Mucosa of descending colon (tissue), 3 donors: ENCODE measurements at regions not wholly inside any gene's neighbourhood (a gene's known extent, or its start where the extent isn't known, plus 50 kb on each side); places are given as distances from the start of the nearest gene placed in this dataset.
"Not testable (repeated sequence)": the region's sequence is repeated elsewhere in the genome, so short reads cannot be mapped to it uniquely, and the experiment has no call there.

Source experiments
- ATAC-seq: fragments of 200-7000 bp; cut with Tn5 transposase; one replicate; pipeline ENCODE4 v1.9.1; 2020; ENCODE audit warnings: mild to moderate bottlenecking, moderate library complexity
- DNase-seq, 3 donors: peaks; one replicate each; pipeline ENCODE4 v3.0.0-alpha.2; 2020
- H3K36me3 ChIP-seq: fragments of 200-600 bp; one replicate; pipeline ENCODE4 v1.8.0; 2021; ENCODE audit warnings: low read depth, mild to moderate bottlenecking
- H3K4me1 ChIP-seq: fragments of 200-600 bp; one replicate; pipeline ENCODE4 v1.8.0; 2021; ENCODE audit warnings: low read depth, mild to moderate bottlenecking
- H3K4me3 ChIP-seq: fragments of 200-600 bp; one replicate; pipeline ENCODE4 v1.8.0; 2021; ENCODE audit warnings: mild to moderate bottlenecking
- H3K9me3 ChIP-seq: fragments of 200-600 bp; one replicate; pipeline ENCODE4 v1.8.0; 2021; ENCODE audit warnings: mild to moderate bottlenecking
- intact Hi-C, 2 donors: fragments of 100-400 bp; cut with DNase I in 1 of 2; cut with micrococcal nuclease in 1 of 2; formaldehyde crosslinking; loops; one replicate each; pipeline versions ENCODE4 v1.11.0 to v1.11.1; 2022; cut with DNase I, micrococcal nuclease
- TF ChIP-seq, protein P1 (sequence below): fragments of 200-600 bp; IDR thresholded peaks from one replicate; pipeline ENCODE4 v1.8.0; 2022; ENCODE audit warnings: antibody characterized with exemption, mild to moderate bottlenecking
- donor health status: DM: no; HTN: no; CAD: no; lungs with moderate emphysema.
- donor health status: DM: no; HTN: no; CAD: no.
- donor health status: DM: no; HTN: yes; CAD: no.

GRCh38 chr4:18626366-18626765 is 604.8 kb upstream of the LCORL start:
- no peaks in the 10 kb centered on the region for H3K36me3 ChIP-seq
- TF ChIP-seq, protein P1, sequence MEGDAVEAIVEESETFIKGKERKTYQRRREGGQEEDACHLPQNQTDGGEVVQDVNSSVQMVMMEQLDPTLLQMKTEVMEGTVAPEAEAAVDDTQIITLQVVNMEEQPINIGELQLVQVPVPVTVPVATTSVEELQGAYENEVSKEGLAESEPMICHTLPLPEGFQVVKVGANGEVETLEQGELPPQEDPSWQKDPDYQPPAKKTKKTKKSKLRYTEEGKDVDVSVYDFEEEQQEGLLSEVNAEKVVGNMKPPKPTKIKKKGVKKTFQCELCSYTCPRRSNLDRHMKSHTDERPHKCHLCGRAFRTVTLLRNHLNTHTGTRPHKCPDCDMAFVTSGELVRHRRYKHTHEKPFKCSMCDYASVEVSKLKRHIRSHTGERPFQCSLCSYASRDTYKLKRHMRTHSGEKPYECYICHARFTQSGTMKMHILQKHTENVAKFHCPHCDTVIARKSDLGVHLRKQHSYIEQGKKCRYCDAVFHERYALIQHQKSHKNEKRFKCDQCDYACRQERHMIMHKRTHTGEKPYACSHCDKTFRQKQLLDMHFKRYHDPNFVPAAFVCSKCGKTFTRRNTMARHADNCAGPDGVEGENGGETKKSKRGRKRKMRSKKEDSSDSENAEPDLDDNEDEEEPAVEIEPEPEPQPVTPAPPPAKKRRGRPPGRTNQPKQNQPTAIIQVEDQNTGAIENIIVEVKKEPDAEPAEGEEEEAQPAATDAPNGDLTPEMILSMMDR: no peak
- intact Hi-C loops: no loop called here
- no peak for DNase-seq
- no peak for ATAC-seq
- no peaks in the 10 kb centered on the region for H3K4me1 ChIP-seq
- no peak overlapping the region for H3K4me3 ChIP-seq
- peaks cover 13% of the 10 kb centered on the region for H3K9me3 ChIP-seq

DNA sequence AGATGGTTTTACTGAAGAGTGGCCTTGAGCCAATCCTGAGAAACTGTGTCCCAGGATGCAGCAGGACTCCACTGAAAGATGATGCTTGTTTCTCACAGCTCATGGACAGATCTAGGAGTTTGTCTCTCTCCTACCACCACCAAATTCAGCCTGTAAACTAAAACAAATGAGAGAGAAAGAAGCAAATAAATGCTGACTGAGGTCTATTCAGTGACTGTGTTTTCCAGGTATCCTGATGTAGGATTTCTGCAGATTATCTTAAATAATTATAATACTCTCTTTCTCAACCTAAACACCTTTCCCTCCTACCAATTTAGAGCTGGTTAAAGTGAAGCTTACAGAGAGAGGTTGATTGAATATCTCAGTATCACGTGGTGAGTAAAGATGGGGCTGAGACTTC is 599.6 kb upstream of the LCORL start:
- Histone ChIP-seq H3K4me3 (no peak overlapping the region), H3K36me3 (no peaks in the 10 kb centered on the region), H3K4me1 (no peaks in the 10 kb centered on the region), H3K9me3 (no peaks in the 10 kb centered on the region)
- ATAC-seq (no peak), DNase-seq (no peak)
- intact Hi-C loops: no loop called here
- TF ChIP-seq, protein P1: no peak

DNA sequence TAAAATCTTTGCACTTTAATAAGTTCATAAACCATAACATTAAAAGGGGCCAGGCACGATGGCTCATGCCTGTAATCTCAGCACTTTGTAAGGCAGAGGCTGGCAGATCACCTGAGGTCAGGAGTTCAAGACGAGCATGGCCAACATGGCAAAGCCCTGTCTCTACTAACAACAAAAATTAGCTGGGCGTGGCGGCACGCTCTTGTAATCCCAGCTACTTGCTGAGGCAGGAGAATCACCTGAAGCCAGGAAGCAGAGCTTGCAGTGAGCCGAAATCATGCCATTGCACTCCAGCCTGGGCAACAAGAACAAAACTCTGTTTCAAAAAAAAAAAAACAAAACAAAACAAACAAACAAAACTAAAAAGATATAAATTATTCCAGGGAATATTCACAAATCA is 595.2 kb upstream of the LCORL start:
- H3K4me1 ChIP-seq: no peaks in the 10 kb centered on the region
- TF ChIP-seq, protein P1: no peak
- ATAC-seq: no peak
- no peak for DNase-seq
- H3K4me3 ChIP-seq: no peak overlapping the region
- intact Hi-C loops: no loop called here
- H3K36me3 ChIP-seq: no peaks in the 10 kb centered on the region
- no peaks in the 10 kb centered on the region for H3K9me3 ChIP-seq

- TF ChIP-seq, protein P1: no peak
- intact Hi-C loops: no loop called here
Observed at GRCh38 chr4:18611026-18611425, 589.5 kb upstream of the LCORL start.

DNA sequence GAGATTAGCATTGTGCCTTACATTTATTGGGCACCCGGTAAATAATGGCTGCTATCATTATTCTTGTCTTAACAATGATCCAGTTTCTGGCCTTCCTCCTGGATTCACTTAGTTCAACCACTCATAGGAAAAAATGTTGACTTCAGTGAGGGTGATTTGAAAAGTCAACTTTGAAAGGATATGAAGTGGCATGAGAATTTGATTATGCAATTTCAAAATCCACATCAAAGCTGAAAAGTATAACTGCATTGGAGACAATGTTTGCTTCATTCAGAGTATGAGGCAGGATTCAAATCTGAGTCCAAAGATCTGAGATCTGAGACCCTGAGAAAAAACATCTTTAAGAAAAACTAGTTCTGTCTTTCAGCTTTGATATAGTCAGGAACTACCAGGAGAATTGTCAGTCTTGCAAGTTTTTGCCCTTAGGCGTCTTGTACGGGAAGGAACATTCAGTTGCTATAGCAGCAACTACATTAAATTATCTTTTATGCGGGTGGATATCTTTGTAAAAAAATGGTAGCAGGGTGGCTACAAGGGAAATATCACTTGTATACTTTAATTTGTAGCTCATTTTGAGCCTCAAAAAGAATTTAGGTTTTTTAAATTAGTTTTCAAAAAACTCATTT is 587.5 kb upstream of the LCORL start:
- ATAC-seq: no peak
- Histone ChIP-seq H3K36me3 (no peaks in the 10 kb centered on the region), H3K4me3 (no peak overlapping the region), H3K9me3 (no peaks in the 10 kb centered on the region), H3K4me1 (no peaks in the 10 kb centered on the region)
- TF ChIP-seq, protein P1: no peak
- intact Hi-C loops: no loop called here
- no peak for DNase-seq

More at GRCh38 chr4:18611026-18611425, 589.5 kb upstream of the LCORL start:
- no peaks in the 10 kb centered on the region for H3K4me1 ChIP-seq
- ATAC-seq (no peak), DNase-seq (no peak)
- no peaks in the 10 kb centered on the region for H3K36me3 ChIP-seq
- H3K9me3 ChIP-seq: no peaks in the 10 kb centered on the region
- no peak overlapping the region for H3K4me3 ChIP-seq

GRCh38 chr4:18602610-18603009 is 581.1 kb upstream of the LCORL start:
- H3K36me3 ChIP-seq, DNase-seq, H3K4me3 ChIP-seq, ATAC-seq, H3K9me3 ChIP-seq, H3K4me1 ChIP-seq, intact Hi-C loops: not testable (repeated sequence)
